ENCODE measurements at regions not wholly inside any gene's neighbourhood (a gene's known extent, or its start where the extent isn't known, plus 50 kb on each side); places are given as distances from the start of the nearest gene placed in this dataset.
A peak's percentile ranks its signal among the peaks of the same experiment; 100 is the strongest.

- Histone ChIP-seq H4K20me1 (ENCODE audit: control insufficient read depth, insufficient read depth, low read depth, low read length) (no peaks in the 10 kb centered on the region), H3K4me2 (ENCODE audit: low read length) (peak overlapping the region; percentile 18), H3K27ac (ENCODE audit: low read depth, low read length) (no peak overlapping the region), H3K79me2 (ENCODE audit: control insufficient read depth, low read length) (no peaks in the 10 kb centered on the region), H3K27me3 (ENCODE audit: control insufficient read depth, low read length) (peaks cover 6% of the 10 kb centered on the region; the same call in 1 of the 2 replicates), H3F3A (ENCODE audit: control insufficient read depth, insufficient read depth) (no peaks in the 10 kb centered on the region), H3K4me1 (ENCODE audit: control insufficient read depth, low read length) (peaks cover 17% of the 10 kb centered on the region), H3K9me2 (replicated peaks; ENCODE audit: control insufficient read depth, low read length) (no peaks in the 10 kb centered on the region), H3K36me3 (ENCODE audit: control insufficient read depth, low read length) (no peaks in the 10 kb centered on the region), H3K4me3 (ENCODE audit: low read length) (no peak overlapping the region), H3K9me3 (ENCODE audit: control insufficient read depth, insufficient read depth, low read length) (no peaks in the 10 kb centered on the region)
- TF ChIP-seq CTCF (IDR thresholded peaks at IDR 0.05; ENCODE audit: low read depth, low read length, poor library complexity, severe bottlenecking): no peak
- TF ChIP-seq EZH2phosphoT487 (IDR thresholded peaks at IDR 0.05; ENCODE audit: borderline replicate concordance, low read length): no peak
Measured at GRCh38 chr11:119895981-119896380, 167.0 kb upstream of the NECTIN1 start.

DNA sequence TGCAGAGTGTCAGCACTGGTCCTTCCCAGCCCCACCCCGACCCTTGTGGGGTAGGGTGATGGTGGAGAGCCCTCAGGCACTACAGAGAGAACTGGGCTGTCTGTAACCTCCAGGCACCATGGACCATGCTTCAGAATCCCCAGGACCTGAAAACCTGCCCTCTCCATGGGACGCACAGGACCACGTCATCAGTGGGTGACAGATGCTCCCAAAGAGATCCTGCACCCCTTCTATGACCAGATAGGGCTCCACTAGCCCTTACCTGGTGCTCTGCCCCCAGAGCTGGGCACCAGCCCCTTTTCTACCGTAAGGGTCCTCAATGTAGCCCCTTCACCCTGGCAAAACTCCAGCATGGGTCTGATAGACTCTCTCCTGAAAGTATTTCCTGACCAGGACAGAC is 165.9 kb upstream of the NECTIN1 start:
- Histone ChIP-seq H3K4me2 (ENCODE audit: low read length) (no peak overlapping the region), H3K9me2 (replicated peaks; ENCODE audit: control insufficient read depth, low read length) (no peaks in the 10 kb centered on the region), H4K20me1 (ENCODE audit: control insufficient read depth, insufficient read depth, low read depth, low read length) (no peaks in the 10 kb centered on the region), H3K36me3 (ENCODE audit: control insufficient read depth, low read length) (no peaks in the 10 kb centered on the region), H3F3A (ENCODE audit: control insufficient read depth, insufficient read depth) (no peaks in the 10 kb centered on the region), H3K4me1 (ENCODE audit: control insufficient read depth, low read length) (peaks cover 17% of the 10 kb centered on the region), H3K27ac (ENCODE audit: low read depth, low read length) (no peak overlapping the region), H3K9me3 (ENCODE audit: control insufficient read depth, insufficient read depth, low read length) (no peaks in the 10 kb centered on the region), H3K79me2 (ENCODE audit: control insufficient read depth, low read length) (no peaks in the 10 kb centered on the region), H3K27me3 (ENCODE audit: control insufficient read depth, low read length) (peaks cover 6% of the 10 kb centered on the region; the same call in 1 of the 2 replicates), H3K4me3 (ENCODE audit: low read length) (no peak overlapping the region)
- no peak for TF ChIP-seq CTCF (IDR thresholded peaks at IDR 0.05; ENCODE audit: low read depth, low read length, poor library complexity, severe bottlenecking)
- TF ChIP-seq EZH2phosphoT487 (IDR thresholded peaks at IDR 0.05; ENCODE audit: borderline replicate concordance, low read length): no peak

DNA sequence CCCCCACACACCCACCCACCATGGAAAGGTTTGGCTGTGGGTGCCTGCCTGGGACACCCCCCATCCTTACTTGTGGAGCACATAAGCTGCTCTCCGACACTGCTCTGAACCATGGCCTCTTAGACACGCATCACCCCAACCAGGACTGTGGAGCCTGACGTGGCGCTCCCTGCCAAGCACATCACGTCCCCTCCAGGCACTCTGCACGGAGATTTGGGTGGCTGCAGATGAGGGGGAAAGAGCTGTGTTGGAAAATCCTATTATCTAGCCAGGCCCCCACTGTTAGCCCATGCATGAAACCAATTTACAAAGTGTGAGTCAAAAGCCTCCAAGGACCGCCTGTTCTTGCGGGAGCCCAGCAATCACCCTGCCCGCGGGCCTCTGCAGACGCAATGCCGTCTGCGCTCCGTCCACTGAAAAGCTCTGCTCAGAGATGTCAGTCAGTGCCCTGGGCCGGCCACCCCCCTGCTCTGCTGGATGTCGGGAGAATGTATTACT is 163.4 kb upstream of the NECTIN1 start:
- no peaks in the 10 kb centered on the region for H3K36me3 ChIP-seq (ENCODE audit: control insufficient read depth, low read length)
- TF ChIP-seq EZH2phosphoT487 (IDR thresholded peaks at IDR 0.05; ENCODE audit: borderline replicate concordance, low read length) (no peak), CTCF (IDR thresholded peaks at IDR 0.05; ENCODE audit: low read depth, low read length, poor library complexity, severe bottlenecking) (no peak)
- H3K4me3 ChIP-seq (ENCODE audit: low read length): no peak overlapping the region
- H3K27ac ChIP-seq (ENCODE audit: low read depth, low read length): no peak overlapping the region
- H3K79me2 ChIP-seq (ENCODE audit: control insufficient read depth, low read length): no peaks in the 10 kb centered on the region
- no peak overlapping the region for H3K4me2 ChIP-seq (ENCODE audit: low read length)
- H3K9me2 ChIP-seq (replicated peaks; ENCODE audit: control insufficient read depth, low read length): no peaks in the 10 kb centered on the region
- H3F3A ChIP-seq (ENCODE audit: control insufficient read depth, insufficient read depth): no peaks in the 10 kb centered on the region
- H3K9me3 ChIP-seq (ENCODE audit: control insufficient read depth, insufficient read depth, low read length): no peaks in the 10 kb centered on the region
- peaks cover 17% of the 10 kb centered on the region for H3K4me1 ChIP-seq (ENCODE audit: control insufficient read depth, low read length)
- H4K20me1 ChIP-seq (ENCODE audit: control insufficient read depth, insufficient read depth, low read depth, low read length): no peaks in the 10 kb centered on the region
- peaks cover 6% of the 10 kb centered on the region; the same call in 1 of the 2 replicates for H3K27me3 ChIP-seq (ENCODE audit: control insufficient read depth, low read length)
